ENCODE measurements at regions not wholly inside any gene's neighbourhood (a gene's known extent, or its start where the extent isn't known, plus 50 kb on each side); places are given as distances from the start of the nearest gene placed in this dataset.

DNA sequence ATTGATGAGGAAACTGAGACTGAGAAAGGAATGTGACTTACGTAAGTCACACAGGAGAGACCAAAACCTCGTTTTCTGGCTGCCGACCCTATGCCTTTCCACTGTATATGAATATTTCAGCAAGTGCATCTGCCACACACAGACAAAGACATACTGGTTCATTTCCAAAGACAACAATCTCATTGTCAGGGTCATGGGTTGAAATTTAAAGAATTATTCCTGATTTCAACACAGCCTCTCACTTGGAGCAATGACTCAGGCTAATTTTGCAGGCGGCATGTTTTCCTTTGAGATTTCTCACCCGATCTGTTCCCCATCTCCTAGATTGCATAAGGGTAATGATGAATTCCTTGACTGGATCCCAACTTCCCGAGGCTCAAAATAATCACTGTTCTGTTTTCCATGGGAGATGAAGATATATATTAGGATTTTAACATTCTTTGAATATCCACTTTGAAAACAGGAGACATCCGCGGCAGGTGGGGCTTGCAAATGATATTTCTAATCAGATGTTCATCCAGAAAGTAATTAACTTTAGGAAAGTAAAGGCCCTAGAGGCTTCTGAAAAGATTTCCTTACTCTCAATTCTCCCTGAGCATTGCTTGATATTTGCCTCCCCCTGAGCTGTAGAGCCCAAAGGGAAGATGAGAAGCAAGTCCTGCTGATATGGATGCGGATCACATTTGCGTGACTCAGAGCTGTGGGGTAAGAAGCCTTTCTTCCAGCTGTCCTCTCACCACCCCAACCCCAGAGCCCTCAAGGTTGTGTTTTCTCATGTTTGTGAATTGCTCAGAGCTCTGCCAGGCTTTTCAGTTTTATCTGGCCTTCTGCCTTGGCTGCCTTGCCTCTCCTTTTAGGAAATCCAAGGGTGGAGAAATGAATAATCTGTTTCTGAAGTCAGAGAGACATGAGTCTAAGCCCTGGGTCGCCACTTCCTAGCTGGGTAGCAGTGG is 361.1 kb upstream of the BOD1L1 start:
- no peak for TF ChIP-seq POLR2AphosphoS5 (IDR thresholded peaks at IDR 0.05; ENCODE audit: insufficient read depth in 1 of 2, low read depth in 1 of 2)
- no peak for TF ChIP-seq POLR2A (IDR thresholded peaks at IDR 0.05)
- TF ChIP-seq, protein P1, sequence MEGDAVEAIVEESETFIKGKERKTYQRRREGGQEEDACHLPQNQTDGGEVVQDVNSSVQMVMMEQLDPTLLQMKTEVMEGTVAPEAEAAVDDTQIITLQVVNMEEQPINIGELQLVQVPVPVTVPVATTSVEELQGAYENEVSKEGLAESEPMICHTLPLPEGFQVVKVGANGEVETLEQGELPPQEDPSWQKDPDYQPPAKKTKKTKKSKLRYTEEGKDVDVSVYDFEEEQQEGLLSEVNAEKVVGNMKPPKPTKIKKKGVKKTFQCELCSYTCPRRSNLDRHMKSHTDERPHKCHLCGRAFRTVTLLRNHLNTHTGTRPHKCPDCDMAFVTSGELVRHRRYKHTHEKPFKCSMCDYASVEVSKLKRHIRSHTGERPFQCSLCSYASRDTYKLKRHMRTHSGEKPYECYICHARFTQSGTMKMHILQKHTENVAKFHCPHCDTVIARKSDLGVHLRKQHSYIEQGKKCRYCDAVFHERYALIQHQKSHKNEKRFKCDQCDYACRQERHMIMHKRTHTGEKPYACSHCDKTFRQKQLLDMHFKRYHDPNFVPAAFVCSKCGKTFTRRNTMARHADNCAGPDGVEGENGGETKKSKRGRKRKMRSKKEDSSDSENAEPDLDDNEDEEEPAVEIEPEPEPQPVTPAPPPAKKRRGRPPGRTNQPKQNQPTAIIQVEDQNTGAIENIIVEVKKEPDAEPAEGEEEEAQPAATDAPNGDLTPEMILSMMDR (IDR thresholded peaks at IDR 0.05), result no peak
- intact Hi-C loops (cut with DNase I), result no loop called here
- H3K27ac ChIP-seq, result no peak overlapping the region
- DNase-seq (ENCODE audit: extremely low spot score in 2 of 2), result no peak
- no peak overlapping the region for H3K4me3 ChIP-seq
- no peaks in the 10 kb centered on the region for H3K4me1 ChIP-seq
- no peaks in the 10 kb centered on the region for H3K9me3 ChIP-seq
- H3K36me3 ChIP-seq, result no peaks in the 10 kb centered on the region
- no peaks in the 10 kb centered on the region for H3K27me3 ChIP-seq

DNA sequence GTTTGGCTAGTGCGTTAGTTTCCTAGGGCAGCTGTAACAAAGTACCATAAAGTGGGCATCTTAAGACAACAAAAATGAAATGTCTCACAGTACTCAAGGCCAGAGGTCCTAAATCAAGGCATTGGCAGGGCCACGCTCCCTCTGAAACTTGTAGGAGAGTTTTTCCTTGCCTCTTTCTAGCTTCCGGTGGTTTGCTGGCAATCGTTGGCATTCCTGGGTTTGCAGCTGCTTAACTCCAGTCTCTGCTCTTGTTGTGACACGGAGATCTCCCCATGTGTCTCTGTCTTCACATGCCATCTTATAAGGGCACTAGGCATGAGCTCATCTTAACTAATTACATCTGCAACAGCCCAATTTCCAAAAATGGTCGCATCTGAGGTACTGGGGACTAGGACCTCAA is 362.0 kb upstream of the BOD1L1 start:
- Histone ChIP-seq H3K9me3 (no peaks in the 10 kb centered on the region), H3K27ac (no peak overlapping the region), H3K36me3 (no peaks in the 10 kb centered on the region), H3K4me1 (no peaks in the 10 kb centered on the region), H3K4me3 (no peak overlapping the region), H3K27me3 (no peaks in the 10 kb centered on the region)
- DNase-seq (ENCODE audit: extremely low spot score in 2 of 2), result no peak
- intact Hi-C loops (cut with DNase I), result no loop called here
- TF ChIP-seq POLR2A (IDR thresholded peaks at IDR 0.05), result no peak
- TF ChIP-seq, protein P1 (IDR thresholded peaks at IDR 0.05), result no peak
- TF ChIP-seq POLR2AphosphoS5 (IDR thresholded peaks at IDR 0.05; ENCODE audit: insufficient read depth in 1 of 2, low read depth in 1 of 2), result no peak

GRCh38 chr4:13990596-13991589 is 363.4 kb upstream of the BOD1L1 start:
- TF ChIP-seq, protein P1 (IDR thresholded peaks at IDR 0.05), result no peak
- TF ChIP-seq POLR2AphosphoS5 (IDR thresholded peaks at IDR 0.05; ENCODE audit: insufficient read depth in 1 of 2, low read depth in 1 of 2) (no peak), POLR2A (IDR thresholded peaks at IDR 0.05) (no peak)
- Histone ChIP-seq H3K27me3 (no peaks in the 10 kb centered on the region), H3K27ac (no peak overlapping the region), H3K36me3 (no peaks in the 10 kb centered on the region), H3K9me3 (no peaks in the 10 kb centered on the region), H3K4me1 (no peaks in the 10 kb centered on the region), H3K4me3 (no peak overlapping the region)
- no peak for DNase-seq (ENCODE audit: extremely low spot score in 2 of 2)
- intact Hi-C loops (cut with DNase I), result no loop called here

- TF ChIP-seq, protein P1 (IDR thresholded peaks at IDR 0.05), result no peak
- TF ChIP-seq POLR2A (IDR thresholded peaks at IDR 0.05), result no peak
- Histone ChIP-seq H3K27me3 (no peaks in the 10 kb centered on the region), H3K4me1 (no peaks in the 10 kb centered on the region), H3K9me3 (no peaks in the 10 kb centered on the region), H3K27ac (no peak overlapping the region), H3K36me3 (no peaks in the 10 kb centered on the region), H3K4me3 (no peak overlapping the region)
- DNase-seq (ENCODE audit: extremely low spot score in 2 of 2), result no peak
- intact Hi-C loops (cut with DNase I), result no loop called here
These were observed 364.5 kb upstream of the BOD1L1 start for GRCh38 chr4:13992041-13992440.

All from vagina (tissue), 2 donors.